ENCODE measurements at regions not wholly inside any gene's neighbourhood (a gene's known extent, or its start where the extent isn't known, plus 50 kb on each side); places are given as distances from the start of the nearest gene placed in this dataset.

DNA sequence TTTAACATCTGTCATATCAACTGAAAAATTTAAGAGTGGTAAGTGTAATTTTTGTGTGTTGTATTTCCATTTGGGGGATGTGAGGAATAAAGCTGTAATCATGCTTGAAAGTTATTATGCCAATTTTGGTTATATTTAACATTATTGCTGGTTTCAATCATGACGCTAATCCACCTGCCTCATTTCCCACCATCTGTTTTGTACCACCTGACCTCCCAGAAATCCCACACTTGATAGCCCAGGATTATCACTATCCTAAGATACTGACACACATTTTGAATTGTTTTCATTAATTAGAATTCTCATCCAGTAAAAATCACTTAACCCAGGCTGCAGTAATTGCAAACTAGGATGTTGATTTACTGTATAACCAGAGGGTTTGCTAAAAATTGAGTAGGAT is 1119.8 kb downstream of the AACS start:
- TF ChIP-seq EP300 (IDR thresholded peaks at IDR 0.05; ENCODE audit: borderline replicate concordance): no peak
- TF ChIP-seq CEBPB (IDR thresholded peaks at IDR 0.05): no peak

DNA sequence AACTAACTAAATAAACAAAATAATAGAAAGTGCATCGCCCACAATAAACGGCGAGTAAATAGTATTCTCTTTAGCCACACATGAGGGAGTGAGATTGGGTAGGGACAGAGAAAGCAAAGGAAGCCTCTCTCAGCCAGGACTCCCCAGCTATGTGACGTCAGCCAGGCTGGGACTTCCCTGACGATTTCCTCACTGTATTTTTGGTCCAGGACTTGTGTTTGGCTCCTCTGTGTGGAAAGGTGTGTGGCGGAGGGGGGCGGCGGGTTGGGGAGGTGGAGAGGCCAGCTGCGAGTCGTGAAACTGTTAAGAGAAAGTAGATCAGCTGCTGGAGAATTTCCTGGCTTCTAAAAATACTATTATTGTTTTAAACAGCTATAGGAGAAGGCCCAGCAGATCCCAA is 1124.6 kb downstream of the AACS start:
- TF ChIP-seq YY1 (IDR thresholded peaks at IDR 0.05; ENCODE audit: low read depth): no peak
- no peak for TF ChIP-seq CEBPB (IDR thresholded peaks at IDR 0.05)
- TF ChIP-seq RAD21 (IDR thresholded peaks at IDR 0.05; ENCODE audit: low read depth): no peak
- no peak for TF ChIP-seq USF1 (IDR thresholded peaks at IDR 0.05)
- TF ChIP-seq TCF12 (IDR thresholded peaks at IDR 0.05; ENCODE audit: low read depth): no peak
- no peak for TF ChIP-seq TEAD4 (IDR thresholded peaks at IDR 0.05)
- TF ChIP-seq CREB1 (IDR thresholded peaks at IDR 0.05; ENCODE audit: low read depth): no peak
- TF ChIP-seq TAF1 (IDR thresholded peaks at IDR 0.05; ENCODE audit: low read depth): no peak
- TF ChIP-seq NFIC (IDR thresholded peaks at IDR 0.05): no peak
- no peak for TF ChIP-seq MAX (IDR thresholded peaks at IDR 0.05)
- TF ChIP-seq REST (IDR thresholded peaks at IDR 0.05; ENCODE audit: low read depth): no peak
- no peak for TF ChIP-seq EP300 (IDR thresholded peaks at IDR 0.05; ENCODE audit: borderline replicate concordance)
- no peak for TF ChIP-seq EGR1 (IDR thresholded peaks at IDR 0.05)
- no peak for TF ChIP-seq FOXM1 (IDR thresholded peaks at IDR 0.05; ENCODE audit: borderline replicate concordance, low read depth)
- no peak for TF ChIP-seq ZBTB7A (IDR thresholded peaks at IDR 0.05; ENCODE audit: low read depth)

GRCh38 chr12:126191031-126191891 is 1126.0 kb downstream of the AACS start:
- no peak for TF ChIP-seq CREB1 (IDR thresholded peaks at IDR 0.05; ENCODE audit: low read depth)
- TF ChIP-seq RAD21 (IDR thresholded peaks at IDR 0.05; ENCODE audit: low read depth): no peak
- no peak for TF ChIP-seq TEAD4 (IDR thresholded peaks at IDR 0.05)
- no peak for TF ChIP-seq USF1 (IDR thresholded peaks at IDR 0.05)
- TF ChIP-seq MAX (IDR thresholded peaks at IDR 0.05): no peak
- no peak for TF ChIP-seq EP300 (IDR thresholded peaks at IDR 0.05; ENCODE audit: borderline replicate concordance)
- no peak for TF ChIP-seq EGR1 (IDR thresholded peaks at IDR 0.05)
- no peak for TF ChIP-seq TAF1 (IDR thresholded peaks at IDR 0.05; ENCODE audit: low read depth)
- TF ChIP-seq TCF12 (IDR thresholded peaks at IDR 0.05; ENCODE audit: low read depth): no peak
- no peak for TF ChIP-seq ZBTB7A (IDR thresholded peaks at IDR 0.05; ENCODE audit: low read depth)
- TF ChIP-seq NFIC (IDR thresholded peaks at IDR 0.05): no peak
- TF ChIP-seq REST (IDR thresholded peaks at IDR 0.05; ENCODE audit: low read depth): no peak
- TF ChIP-seq FOXM1 (IDR thresholded peaks at IDR 0.05; ENCODE audit: borderline replicate concordance, low read depth): no peak
- TF ChIP-seq YY1 (IDR thresholded peaks at IDR 0.05; ENCODE audit: low read depth): no peak
- no peak for TF ChIP-seq CEBPB (IDR thresholded peaks at IDR 0.05)

DNA sequence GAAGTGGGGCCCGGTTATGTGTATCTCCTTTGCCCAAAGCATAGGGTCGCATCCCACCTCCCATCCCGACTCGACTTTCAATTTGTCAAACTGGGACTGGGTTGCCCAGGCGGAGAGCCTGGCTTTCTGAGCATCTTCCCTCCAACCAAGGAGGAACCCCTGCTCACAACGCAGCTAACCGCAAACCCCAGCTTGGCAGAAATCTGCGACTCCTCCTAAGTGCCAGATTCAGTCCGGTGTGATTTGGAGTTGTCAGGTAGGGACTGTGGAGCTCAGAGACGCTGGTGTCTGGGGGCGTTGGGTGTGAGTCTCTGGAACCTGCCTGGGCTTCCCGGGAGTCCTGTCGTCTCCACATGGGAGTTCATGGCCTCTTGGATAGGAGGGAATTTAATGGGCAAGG is 1126.7 kb downstream of the AACS start:
- no peak for TF ChIP-seq CEBPB (IDR thresholded peaks at IDR 0.05)

- TF ChIP-seq TAF1 (IDR thresholded peaks at IDR 0.05; ENCODE audit: low read depth) (no peak), TCF12 (IDR thresholded peaks at IDR 0.05; ENCODE audit: low read depth) (no peak), EP300 (IDR thresholded peaks at IDR 0.05; ENCODE audit: borderline replicate concordance) (no peak), YY1 (IDR thresholded peaks at IDR 0.05; ENCODE audit: low read depth) (no peak), FOXM1 (IDR thresholded peaks at IDR 0.05; ENCODE audit: borderline replicate concordance, low read depth) (no peak), ZBTB7A (IDR thresholded peaks at IDR 0.05; ENCODE audit: low read depth) (no peak)
Observed at GRCh38 chr12:126193190-126193589, 1128.0 kb downstream of the AACS start.

GRCh38 chr12:126196263-126196662 is 1131.0 kb downstream of the AACS start:
- TF ChIP-seq CEBPB (IDR thresholded peaks at IDR 0.05): no peak
- TF ChIP-seq TCF12 (IDR thresholded peaks at IDR 0.05; ENCODE audit: low read depth): no peak
- no peak for TF ChIP-seq NFIC (IDR thresholded peaks at IDR 0.05)
- TF ChIP-seq YY1 (IDR thresholded peaks at IDR 0.05; ENCODE audit: low read depth): no peak
- no peak for TF ChIP-seq FOXM1 (IDR thresholded peaks at IDR 0.05; ENCODE audit: borderline replicate concordance, low read depth)
- TF ChIP-seq ZBTB7A (IDR thresholded peaks at IDR 0.05; ENCODE audit: low read depth): no peak
- no peak for TF ChIP-seq TEAD4 (IDR thresholded peaks at IDR 0.05)
- TF ChIP-seq REST (IDR thresholded peaks at IDR 0.05; ENCODE audit: low read depth): no peak
